A549 (cell line): ENCODE measurements at regions not wholly inside any gene's neighbourhood (a gene's known extent, or its start where the extent isn't known, plus 50 kb on each side); places are given as distances from the start of the nearest gene placed in this dataset.

ENCODE experiments used
- ATAC-seq, 2 experiments: fragments of 200-7000 bp in 1 of 2; fragments of >200 bp in 1 of 2; cut with Nextera tagmentation in 1 of 2; cut with Tn5 transposase in 1 of 2; 3 replicates each; pipeline versions ENCODE4 v1.8.0 to v1.9.1; 2018 to 2020; ENCODE audit warnings: mild to moderate bottlenecking in 1 of 2, moderate library complexity in 1 of 2
- CTCF ChIA-PET: fragments of 300-600 bp; sonication (Branson Sonifier 250); formaldehyde crosslinking; extraction: SDS; loops from one replicate; lab custom pipeline; 2021; ENCODE audit warnings: antibody characterized with exemption, inconsistent platforms; lab: Yijun Ruan, JAX
- POLR2A ChIA-PET: fragments of 350-600 bp; formaldehyde crosslinking; extraction: SDS; loops from one replicate; lab custom pipeline; 2021; ENCODE audit warnings: antibody characterized with exemption, inconsistent platforms; lab: Yijun Ruan, JAX
- DNase-seq, 2 experiments: peaks; one replicate each; pipeline versions ENCODE4 v3.0.0 to v3.0.0-alpha.2; 2011 to 2016; ENCODE audit warnings: low read depth in 1 of 2, low spot score in 1 of 2
- FAIRE-seq: peaks from 2 replicates; lab custom pipeline; 2011; peaks lifted over from hg19 to GRCh38; lab: Jason Lieb, UNC
- H3K27ac ChIP-seq, 2 experiments: fragments of >200 bp; sonication (Bioruptor Twin); formaldehyde crosslinking; 3 replicates each; pipeline ENCODE4 v1.5.1; 2016 to 2017
- H3K4me1 ChIP-seq: fragments of >200 bp; sonication (Bioruptor Twin); formaldehyde crosslinking; 3 replicates; pipeline ENCODE4 v1.6.1; 2016
- H3K4me2 ChIP-seq: fragments of >200 bp; sonication (Bioruptor Twin); formaldehyde crosslinking; 3 replicates; pipeline ENCODE4 v1.6.1; 2016
- H3K4me3 ChIP-seq: fragments of >200 bp; sonication (Bioruptor Twin); formaldehyde crosslinking; 3 replicates; pipeline ENCODE4 v1.5.1; 2016
- H3K9me3 ChIP-seq: fragments of >200 bp; sonication (Bioruptor Twin); formaldehyde crosslinking; 3 replicates; pipeline ENCODE4 v1.6.1; 2016
- BCL3 ChIP-seq: fragments of >200 bp; sonication (Bioruptor Twin); formaldehyde crosslinking; IDR thresholded peaks from 3 replicates; pipeline ENCODE4 v1.6.1; 2016
- CBX2 ChIP-seq: fragments of 200-600 bp; sonication (generic); IDR thresholded peaks from 2 replicates; pipeline ENCODE4 v1.6.1; 2016; ENCODE audit warnings: low read depth, mild to moderate bottlenecking, borderline replicate concordance
- CBX8 ChIP-seq: fragments of 200-600 bp; sonication (generic); IDR thresholded peaks from 2 replicates; pipeline ENCODE4 v1.6.1; 2016
- CHD4 ChIP-seq: fragments of 200-600 bp; sonication (generic); IDR thresholded peaks from 2 replicates; pipeline ENCODE4 v1.6.1; 2016; ENCODE audit warnings: antibody characterized with exemption, mild to moderate bottlenecking, borderline replicate concordance
- EHF ChIP-seq: fragments of 250-450 bp; sonication (Bioruptor Pico); IDR thresholded peaks from 2 replicates; pipeline ENCODE4 v1.5.0; 2020; ENCODE audit warnings: mild to moderate bottlenecking
- ELK1 ChIP-seq: fragments of 150-350 bp; IDR thresholded peaks from 2 replicates; pipeline ENCODE4 v1.6.1; 2014; ENCODE audit warnings: low read depth, mild to moderate bottlenecking, low read length
- ESRRA ChIP-seq: fragments of 150-350 bp; IDR thresholded peaks from 2 replicates; pipeline ENCODE4 v1.6.1; 2014; ENCODE audit warnings: mild to moderate bottlenecking, low read length, borderline replicate concordance
- FOSL2 ChIP-seq, 2 experiments: fragments of 450-650 bp in 1 of 2; fragments of >200 bp in 1 of 2; sonication (Bioruptor Twin) in 1 of 2; formaldehyde crosslinking; IDR thresholded peaks; 2 replicates each; pipeline versions ENCODE4 v1.5.0 to v1.6.1; 2016 to 2020; ENCODE audit warnings: mild to moderate bottlenecking in 1 of 2, moderate library complexity in 1 of 2
- HEYL ChIP-seq: fragments of 250-450 bp; sonication (Bioruptor Pico); IDR thresholded peaks from 2 replicates; pipeline ENCODE4 v1.8.0; 2021; ENCODE audit warnings: mild to moderate bottlenecking, moderate library complexity
- HMGXB4 ChIP-seq: fragments of 250-450 bp; sonication (Bioruptor Pico); IDR thresholded peaks from 2 replicates; pipeline ENCODE4 v1.5.0; 2021; ENCODE audit warnings: mild to moderate bottlenecking, moderate library complexity, borderline replicate concordance
- HOXB13 ChIP-seq: fragments of 250-450 bp; sonication (Bioruptor Pico); IDR thresholded peaks from 2 replicates; pipeline ENCODE4 v1.5.0; 2020; ENCODE audit warnings: low read depth, mild to moderate bottlenecking, moderate library complexity
- HOXB5 ChIP-seq: fragments of 250-450 bp; sonication (Bioruptor Pico); IDR thresholded peaks from 2 replicates; pipeline ENCODE4 v1.5.0; 2020; ENCODE audit warnings: mild to moderate bottlenecking, moderate library complexity
- MAFK ChIP-seq: fragments of 450-650 bp; IDR thresholded peaks from 2 replicates; pipeline ENCODE4 v1.6.1; 2014; ENCODE audit not compliant: partially characterized antibody
- MAX ChIP-seq: IDR thresholded peaks from 2 replicates; pipeline ENCODE4 v1.6.1; 2012
- MYC ChIP-seq: IDR thresholded peaks from 2 replicates; pipeline ENCODE4 v1.6.1; 2012; ENCODE audit warnings: mild to moderate bottlenecking, inconsistent platforms, low read length, improper control_type of control experiment, borderline replicate concordance
- NR3C1 ChIP-seq: fragments of >200 bp; sonication (Bioruptor Twin); formaldehyde crosslinking; IDR thresholded peaks from 3 replicates; pipeline ENCODE4 v1.6.1; 2017
- PBX3 ChIP-seq: IDR thresholded peaks from 2 replicates; pipeline ENCODE4 v1.6.1; 2012
- POLR2A ChIP-seq: IDR thresholded peaks from 2 replicates; pipeline ENCODE4 v1.6.1; 2012; ENCODE audit warnings: mild to moderate bottlenecking, low read length
- REST ChIP-seq: fragments of 200-600 bp; sonication (generic); IDR thresholded peaks from 2 replicates; pipeline ENCODE4 v1.6.1; 2016; ENCODE audit warnings: antibody characterized with exemption, mild to moderate bottlenecking, moderate library complexity
- RNF2 ChIP-seq: fragments of 200-600 bp; sonication (generic); IDR thresholded peaks from 2 replicates; pipeline ENCODE4 v1.6.1; 2016; ENCODE audit warnings: low read depth, mild to moderate bottlenecking, antibody characterized with exemption, moderate library complexity, borderline replicate concordance
- SMC3 ChIP-seq: fragments of >200 bp; sonication (Bioruptor Twin); formaldehyde crosslinking; IDR thresholded peaks from 3 replicates; pipeline ENCODE4 v1.6.1; 2018; ENCODE audit warnings: inconsistent platforms
- USF2 ChIP-seq: fragments of 450-650 bp; IDR thresholded peaks from 2 replicates; pipeline ENCODE4 v1.6.1; 2014; ENCODE audit warnings: antibody characterized with exemption
- ZFP36 ChIP-seq: fragments of 450-650 bp; IDR thresholded peaks from 2 replicates; pipeline ENCODE4 v1.6.1; 2014; ENCODE audit warnings: borderline replicate concordance; ENCODE audit not compliant: partially characterized antibody
- ZNF302 ChIP-seq: fragments of 250-450 bp; sonication (Bioruptor Pico); IDR thresholded peaks from 2 replicates; pipeline ENCODE4 v1.9.0; 2021; ENCODE audit warnings: inconsistent platforms, mild to moderate bottlenecking, moderate library complexity
- ZSCAN20 ChIP-seq: fragments of 250-450 bp; sonication (Bioruptor Pico); IDR thresholded peaks from 2 replicates; pipeline ENCODE4 v1.8.0; 2022; ENCODE audit warnings: mild to moderate bottlenecking, moderate library complexity
- WGBS: methylation state at CpG from one replicate; pipeline ENCODE4 v1.1.6; 2017; ENCODE audit errors: missing lambda C conversion rate; 5-methylcytosine and 5-hydroxymethylcytosine counted together

GRCh38 chr2:122411231-122411630 is 655.8 kb downstream of the TSN start:
- ChIA-PET CTCF (no interaction called here), POLR2A (no interaction called here)
- H3K4me3 ChIP-seq, result no peak overlapping the region
- H3K4me1 ChIP-seq, result no peaks in the 10 kb centered on the region
- 31% methylated on average over 5 of the region's 5 CpGs for WGBS
- H3K9me3 ChIP-seq, result 0 out of 3 replicates have a peak, but pooled peaks cover 8% of the 10 kb centered on the region
- TF ChIP-seq MAX (no peak), POLR2A (no peak), USF2 (no peak), RNF2 (no peak), HOXB13 (CRISPR knock-in tag) (no peak), ELK1 (no peak), MAFK (no peak), ZSCAN20 (CRISPR knock-in tag) (no peak), ZNF302 (CRISPR knock-in tag) (no peak), ZFP36 (no peak), CBX8 (no peak), FOSL2 (IDR thresholded peaks at IDR 0.05) (no peak), FOSL2 (CRISPR knock-in tag; IDR thresholded peaks at IDR 0.05) (no peak), REST (no peak), HOXB5 (CRISPR knock-in tag) (no peak), PBX3 (no peak), ESRRA (no peak), EHF (CRISPR knock-in tag) (no peak), HEYL (CRISPR knock-in tag) (no peak), CBX2 (no peak)
- FAIRE-seq (no peak), ATAC-seq (no peak), DNase-seq (no peak)
- no peak overlapping the region for H3K27ac ChIP-seq
- H3K4me2 ChIP-seq, result no peak overlapping the region

GRCh38 chr2:122412360-122412759 is 656.9 kb downstream of the TSN start:
- Histone ChIP-seq H3K9me3 (0 out of 3 replicates have a peak, but pooled peaks cover 8% of the 10 kb centered on the region), H3K4me3 (no peak overlapping the region), H3K4me2 (no peak overlapping the region), H3K27ac (no peak overlapping the region), H3K4me1 (no peaks in the 10 kb centered on the region)
- WGBS, result 1% methylated on average over 6 of the region's 6 CpGs
- FAIRE-seq (no peak), DNase-seq (no peak), ATAC-seq (no peak)
- ChIA-PET CTCF (no interaction called here), POLR2A (no interaction called here)
- TF ChIP-seq MYC (no peak), CHD4 (no peak), NR3C1 (no peak), SMC3 (no peak), BCL3 (no peak), ZFP36 (no peak), HMGXB4 (no peak)
